ENCODE measurements at regions not wholly inside any gene's neighbourhood (a gene's known extent, or its start where the extent isn't known, plus 50 kb on each side); places are given as distances from the start of the nearest gene placed in this dataset.

GRCh38 chr1:163655565-163655964, 333.8 kb downstream of the NUF2 start:
- no peak overlapping the region for H3K27ac ChIP-seq (ENCODE audit: low read depth, low read length, poor library complexity, severe bottlenecking)
- H3K9me3 ChIP-seq (ENCODE audit: low read depth, low read length, poor library complexity, severe bottlenecking) = no peaks in the 10 kb centered on the region
- no peak for DNase-seq (ENCODE audit: low spot score)
- no TSS peak for BruUV-seq (replicated peaks)
- TF ChIP-seq EZH2 (IDR thresholded peaks at IDR 0.05; ENCODE audit: borderline replicate concordance, low read depth, low read length, poor library complexity, severe bottlenecking) = no peak
- TF ChIP-seq CTCF (conservative IDR thresholded peaks at IDR 0.05; ENCODE audit: low read depth, low read length) = no peak
- CTCF ChIA-PET = no interaction called here
- intact Hi-C loops (cut with micrococcal nuclease; ENCODE audit: unreplicated experiment) = no loop called here
- H3K4me3 ChIP-seq (ENCODE audit: low read depth, low read length, poor library complexity, severe bottlenecking) = no peak overlapping the region
- H3K36me3 ChIP-seq (ENCODE audit: insufficient read depth, low read length, poor library complexity, severe bottlenecking) = no peaks in the 10 kb centered on the region
- peaks cover 36% of the 10 kb centered on the region for H3K4me1 ChIP-seq (ENCODE audit: insufficient read depth, low read length, poor library complexity, severe bottlenecking)
- POLR2A ChIA-PET (ENCODE audit: low non-redundant PET) = no interaction called here
- H3K27me3 ChIP-seq (replicated peaks; ENCODE audit: insufficient read depth, low read depth, low read length, poor library complexity) = no peaks in the 10 kb centered on the region

GRCh38 chr1:163656095-163656759, 334.5 kb downstream of the NUF2 start:
- H3K4me1 ChIP-seq (ENCODE audit: insufficient read depth, low read length, poor library complexity, severe bottlenecking) = peaks cover 30% of the 10 kb centered on the region
- no peak for DNase-seq (ENCODE audit: low spot score)
- no peaks in the 10 kb centered on the region for H3K36me3 ChIP-seq (ENCODE audit: insufficient read depth, low read length, poor library complexity, severe bottlenecking)
- no peaks in the 10 kb centered on the region for H3K9me3 ChIP-seq (ENCODE audit: low read depth, low read length, poor library complexity, severe bottlenecking)
- H3K27ac ChIP-seq (ENCODE audit: low read depth, low read length, poor library complexity, severe bottlenecking) = no peak overlapping the region
- CTCF ChIA-PET = no interaction called here
- BruUV-seq (replicated peaks) = no TSS peak
- intact Hi-C loops (cut with micrococcal nuclease; ENCODE audit: unreplicated experiment) = no loop called here
- TF ChIP-seq EZH2 (IDR thresholded peaks at IDR 0.05; ENCODE audit: borderline replicate concordance, low read depth, low read length, poor library complexity, severe bottlenecking) (no peak), CTCF (conservative IDR thresholded peaks at IDR 0.05; ENCODE audit: low read depth, low read length) (no peak)
- POLR2A ChIA-PET (ENCODE audit: low non-redundant PET) = no interaction called here
- no peak overlapping the region for H3K4me3 ChIP-seq (ENCODE audit: low read depth, low read length, poor library complexity, severe bottlenecking)
- no peaks in the 10 kb centered on the region for H3K27me3 ChIP-seq (replicated peaks; ENCODE audit: insufficient read depth, low read depth, low read length, poor library complexity)

GRCh38 chr1:163657719-163658118, 336.0 kb downstream of the NUF2 start:
- no peak overlapping the region for H3K4me3 ChIP-seq (ENCODE audit: low read depth, low read length, poor library complexity, severe bottlenecking)
- intact Hi-C loops (cut with micrococcal nuclease; ENCODE audit: unreplicated experiment) = no loop called here
- no peak overlapping the region for H3K27ac ChIP-seq (ENCODE audit: low read depth, low read length, poor library complexity, severe bottlenecking)
- POLR2A ChIA-PET (ENCODE audit: low non-redundant PET) = no interaction called here
- CTCF ChIA-PET = no interaction called here
- H3K27me3 ChIP-seq (replicated peaks; ENCODE audit: insufficient read depth, low read depth, low read length, poor library complexity) = no peaks in the 10 kb centered on the region
- TF ChIP-seq EZH2 (IDR thresholded peaks at IDR 0.05; ENCODE audit: borderline replicate concordance, low read depth, low read length, poor library complexity, severe bottlenecking) = no peak
- no peak for TF ChIP-seq CTCF (conservative IDR thresholded peaks at IDR 0.05; ENCODE audit: low read depth, low read length)
- no TSS peak for BruUV-seq (replicated peaks)
- no peaks in the 10 kb centered on the region for H3K36me3 ChIP-seq (ENCODE audit: insufficient read depth, low read length, poor library complexity, severe bottlenecking)
- no peak for DNase-seq (ENCODE audit: low spot score)
- H3K4me1 ChIP-seq (ENCODE audit: insufficient read depth, low read length, poor library complexity, severe bottlenecking) = peaks cover 15% of the 10 kb centered on the region
- no peaks in the 10 kb centered on the region for H3K9me3 ChIP-seq (ENCODE audit: low read depth, low read length, poor library complexity, severe bottlenecking)
